ENCODE measurements at regions not wholly inside any gene's neighbourhood (a gene's known extent, or its start where the extent isn't known, plus 50 kb on each side); places are given as distances from the start of the nearest gene placed in this dataset.
A peak's percentile ranks its signal among the peaks of the same experiment; 100 is the strongest.

DNA sequence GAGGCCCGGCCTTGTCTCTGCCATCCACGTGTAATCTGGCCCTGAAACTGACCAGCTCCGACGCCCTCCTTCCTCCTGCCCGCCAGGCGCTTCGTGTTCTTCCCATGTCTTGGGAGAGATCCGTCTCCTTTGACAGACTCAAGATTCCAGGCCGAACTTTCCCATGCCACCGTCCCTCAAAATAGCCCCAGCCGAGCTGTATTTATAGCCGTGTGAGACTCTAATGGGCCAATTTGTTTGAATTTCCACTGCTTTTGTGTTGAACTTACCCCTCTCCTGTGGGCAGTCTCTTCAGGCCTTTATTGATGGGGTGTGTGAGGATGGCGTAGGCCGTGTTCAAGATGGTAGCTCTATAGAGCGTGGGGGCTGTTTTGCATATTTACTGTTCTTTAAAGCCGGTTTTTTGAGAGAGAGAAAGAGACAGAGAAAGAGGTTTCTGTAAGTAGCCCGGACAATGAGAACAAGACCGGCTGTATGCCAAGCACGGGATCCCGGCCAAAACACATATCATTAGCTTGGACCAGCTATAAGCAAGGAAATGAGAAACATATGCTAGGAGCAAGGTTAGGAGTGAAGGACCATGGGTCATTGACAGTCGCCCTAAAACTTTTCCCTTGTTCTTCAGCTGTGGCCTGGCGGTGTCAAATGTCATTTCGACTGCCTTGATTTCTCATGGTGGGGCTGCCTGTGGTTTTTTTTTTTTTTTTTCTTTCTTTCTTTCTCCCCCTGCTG is 124.5 kb upstream of the ZFHX3 start:
- peak; percentile 97 for DNase-seq (ENCODE audit: low read depth, low spot score)
- TF ChIP-seq, protein P1, sequence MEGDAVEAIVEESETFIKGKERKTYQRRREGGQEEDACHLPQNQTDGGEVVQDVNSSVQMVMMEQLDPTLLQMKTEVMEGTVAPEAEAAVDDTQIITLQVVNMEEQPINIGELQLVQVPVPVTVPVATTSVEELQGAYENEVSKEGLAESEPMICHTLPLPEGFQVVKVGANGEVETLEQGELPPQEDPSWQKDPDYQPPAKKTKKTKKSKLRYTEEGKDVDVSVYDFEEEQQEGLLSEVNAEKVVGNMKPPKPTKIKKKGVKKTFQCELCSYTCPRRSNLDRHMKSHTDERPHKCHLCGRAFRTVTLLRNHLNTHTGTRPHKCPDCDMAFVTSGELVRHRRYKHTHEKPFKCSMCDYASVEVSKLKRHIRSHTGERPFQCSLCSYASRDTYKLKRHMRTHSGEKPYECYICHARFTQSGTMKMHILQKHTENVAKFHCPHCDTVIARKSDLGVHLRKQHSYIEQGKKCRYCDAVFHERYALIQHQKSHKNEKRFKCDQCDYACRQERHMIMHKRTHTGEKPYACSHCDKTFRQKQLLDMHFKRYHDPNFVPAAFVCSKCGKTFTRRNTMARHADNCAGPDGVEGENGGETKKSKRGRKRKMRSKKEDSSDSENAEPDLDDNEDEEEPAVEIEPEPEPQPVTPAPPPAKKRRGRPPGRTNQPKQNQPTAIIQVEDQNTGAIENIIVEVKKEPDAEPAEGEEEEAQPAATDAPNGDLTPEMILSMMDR (IDR thresholded peaks at IDR 0.05; ENCODE audit: low read depth, low read length) = peak; percentile 33
- in situ Hi-C loops (cut with HindIII; ENCODE audit: low sequenced_read_pairs) = no loop called here
- no peak overlapping the region for H3K4me3 ChIP-seq (ENCODE audit: low read depth, low read length)

DNA sequence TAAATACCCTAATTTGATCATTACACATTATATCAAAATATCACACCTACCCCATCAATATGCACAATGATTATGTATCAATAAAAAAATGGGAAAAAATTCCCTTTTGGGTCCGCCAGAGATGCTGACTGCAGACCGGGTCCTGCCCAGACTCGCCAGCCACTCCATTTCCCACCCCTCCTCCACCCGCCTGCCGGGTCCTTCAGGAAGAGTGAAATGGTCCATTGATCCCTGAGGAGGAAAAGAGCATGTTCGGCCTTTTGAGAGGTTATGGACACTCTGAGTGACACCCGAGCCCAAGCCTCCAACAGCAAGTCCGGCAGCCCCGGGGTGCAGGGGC is 123.9 kb upstream of the ZFHX3 start:
- DNase-seq (ENCODE audit: low read depth, low spot score) = no peak
- no peak overlapping the region for H3K4me3 ChIP-seq (ENCODE audit: low read depth, low read length)
- in situ Hi-C loops (cut with HindIII; ENCODE audit: low sequenced_read_pairs) = no loop called here
- TF ChIP-seq, protein P1 (IDR thresholded peaks at IDR 0.05; ENCODE audit: low read depth, low read length) = no peak

DNA sequence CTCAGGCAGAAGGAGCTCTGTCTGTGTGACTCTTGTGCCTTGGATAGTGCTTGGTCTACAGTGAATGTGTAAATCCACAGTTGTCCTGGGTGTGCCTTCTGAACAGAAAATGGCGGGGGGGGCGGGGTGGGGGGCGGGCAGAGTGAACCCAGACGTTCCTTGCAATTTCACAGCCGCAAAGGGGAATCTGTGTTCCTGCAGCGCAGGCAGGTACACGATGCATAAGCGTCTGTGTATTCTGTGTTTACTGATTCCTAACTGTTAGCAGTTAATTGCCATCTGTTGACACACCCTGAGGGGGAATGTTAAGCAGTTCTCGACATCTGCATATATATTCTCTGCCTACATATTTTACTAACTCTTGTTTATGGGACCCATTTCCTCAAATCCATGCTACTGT is 123.5 kb upstream of the ZFHX3 start:
- TF ChIP-seq, protein P1 (IDR thresholded peaks at IDR 0.05; ENCODE audit: low read depth, low read length) = no peak
- in situ Hi-C loops (cut with HindIII; ENCODE audit: low sequenced_read_pairs) = no loop called here
- no peak overlapping the region for H3K4me3 ChIP-seq (ENCODE audit: low read depth, low read length)
- no peak for DNase-seq (ENCODE audit: low read depth, low spot score)

DNA sequence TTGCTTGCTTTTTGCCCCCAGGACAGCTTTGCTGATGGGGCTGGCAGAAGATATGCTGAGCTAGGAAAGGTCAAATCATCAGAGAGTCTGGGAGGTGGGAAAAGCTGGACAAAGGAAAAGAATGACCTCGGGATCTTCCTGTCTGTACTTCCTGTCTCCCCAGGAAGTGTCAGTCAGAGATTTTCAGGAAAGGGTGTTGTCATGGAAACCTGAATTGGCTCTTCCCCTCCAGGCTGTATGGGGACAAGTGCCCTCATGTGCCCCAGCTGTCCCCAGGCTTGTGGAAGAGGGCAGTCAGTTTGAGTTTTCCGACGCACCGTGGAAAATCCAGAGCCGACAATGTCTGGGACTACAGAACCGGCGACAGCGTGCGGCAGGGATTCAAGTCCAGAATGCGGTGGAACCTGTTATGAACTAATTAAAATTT is 122.7 kb upstream of the ZFHX3 start:
- in situ Hi-C loops (cut with HindIII; ENCODE audit: low sequenced_read_pairs) = no loop called here
- TF ChIP-seq, protein P1 (IDR thresholded peaks at IDR 0.05; ENCODE audit: low read depth, low read length) = no peak
- no peak overlapping the region for H3K4me3 ChIP-seq (ENCODE audit: low read depth, low read length)
- DNase-seq (ENCODE audit: low read depth, low spot score) = no peak

DNA sequence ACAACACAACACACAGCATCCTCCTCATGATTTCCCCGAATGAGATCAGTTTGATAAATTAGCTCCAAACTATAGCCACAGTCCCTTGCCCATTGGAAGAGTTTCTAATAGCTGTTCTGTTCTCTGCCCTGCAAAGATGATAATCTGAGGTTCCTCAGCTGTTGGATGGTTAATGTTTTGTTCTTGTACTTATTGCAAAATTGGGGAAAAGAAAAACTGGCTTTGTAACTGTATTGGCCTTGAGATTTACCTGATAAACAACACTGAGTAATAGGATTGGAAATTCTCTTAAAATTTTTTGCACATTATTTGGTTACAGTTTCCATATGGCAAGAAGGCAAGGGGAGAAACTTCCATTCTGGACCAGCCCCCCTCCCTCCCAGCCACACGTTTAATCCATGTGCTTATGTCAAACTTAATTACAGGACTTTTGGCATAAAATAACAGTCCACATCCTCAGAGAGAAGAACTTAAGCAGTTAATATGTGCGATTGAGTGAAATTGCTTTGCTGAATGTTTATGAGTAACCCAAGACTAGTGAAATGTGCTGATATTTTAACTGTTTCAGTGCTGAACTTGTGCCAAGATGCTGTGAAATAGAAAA is 119.1 kb upstream of the ZFHX3 start:
- no peak overlapping the region for H3K4me3 ChIP-seq (ENCODE audit: low read depth, low read length)
- TF ChIP-seq, protein P1 (IDR thresholded peaks at IDR 0.05; ENCODE audit: low read depth, low read length) = no peak
- DNase-seq (ENCODE audit: low read depth, low spot score) = no peak
- in situ Hi-C loops (cut with HindIII; ENCODE audit: low sequenced_read_pairs) = no loop called here

DNA sequence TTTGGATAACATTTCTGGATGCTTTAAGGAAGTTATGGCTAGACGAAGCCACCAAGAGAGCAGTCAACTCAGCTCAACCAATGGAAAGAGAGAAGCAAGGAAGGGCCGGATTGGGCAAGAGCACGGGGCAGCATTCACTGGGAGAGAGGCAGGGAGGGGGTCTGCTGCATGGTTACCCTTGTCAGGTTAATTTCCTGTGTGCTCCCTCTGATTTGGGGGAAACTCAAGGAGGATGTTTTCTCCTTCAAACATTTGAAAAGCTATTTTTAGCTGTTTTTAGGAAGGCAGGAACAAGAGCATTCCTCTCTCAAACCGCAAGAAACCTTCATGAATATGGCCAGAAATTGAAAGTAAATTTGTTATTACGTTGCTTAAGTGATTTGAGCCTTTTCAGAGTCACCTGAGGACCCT is 118.5 kb upstream of the ZFHX3 start:
- DNase-seq (ENCODE audit: low read depth, low spot score) = no peak
- TF ChIP-seq, protein P1 (IDR thresholded peaks at IDR 0.05; ENCODE audit: low read depth, low read length) = no peak
- no peak overlapping the region for H3K4me3 ChIP-seq (ENCODE audit: low read depth, low read length)
- in situ Hi-C loops (cut with HindIII; ENCODE audit: low sequenced_read_pairs) = no loop called here
